HG03354 (cell line): ENCODE measurements at regions not wholly inside any gene's neighbourhood (a gene's known extent, or its start where the extent isn't known, plus 50 kb on each side); places are given as distances from the start of the nearest gene placed in this dataset.
"Not testable (repeated sequence)": the region's sequence is repeated elsewhere in the genome, so short reads cannot be mapped to it uniquely, and the experiment has no call there.

Source experiments
- ATAC-seq: cut with Tn5 transposase; IDR thresholded peaks from one replicate; pipeline ENCODE4 v1.9.1; 2021; ENCODE audit warnings: mild to moderate bottlenecking; ENCODE audit not compliant: unreplicated experiment, poor library complexity, severe bottlenecking

DNA sequence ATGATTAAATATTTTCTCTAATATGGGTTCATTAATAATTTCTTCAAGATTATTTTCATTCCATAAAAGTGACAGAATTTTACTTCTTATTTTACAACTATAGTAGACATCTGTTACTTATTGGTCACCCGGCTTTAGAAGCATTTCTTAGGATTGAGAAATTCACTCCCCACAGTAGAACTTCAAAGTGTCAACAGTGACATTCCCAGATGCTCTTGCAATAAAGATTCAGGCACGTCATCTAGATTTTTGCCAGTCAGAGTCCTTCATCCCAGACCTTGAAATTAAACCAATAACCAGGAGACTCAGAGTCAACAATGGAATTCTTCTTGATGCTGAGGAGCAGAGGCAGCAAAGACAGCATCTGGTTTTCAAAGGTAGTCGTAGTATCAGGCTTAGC is 190.8 kb downstream of the VGLL3 start:
- no peak for ATAC-seq

DNA sequence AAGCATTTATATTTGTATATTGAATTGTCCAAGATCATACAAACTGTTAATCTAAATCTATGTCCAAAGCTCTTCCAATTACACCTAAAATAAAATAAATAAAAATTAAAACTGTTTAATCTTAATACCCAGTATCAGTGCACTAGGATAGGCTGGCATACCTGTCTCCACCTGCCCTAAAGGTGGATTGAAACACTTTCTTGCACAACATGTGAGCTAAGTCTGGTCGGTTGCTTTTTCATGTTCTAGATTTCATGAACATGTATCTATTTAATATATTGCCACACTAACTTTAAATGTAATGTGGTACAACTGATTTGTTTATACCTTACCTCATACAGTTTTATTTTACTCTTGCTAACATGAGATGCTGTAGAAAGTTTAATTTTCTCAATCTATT is 193.0 kb downstream of the VGLL3 start:
- no peak for ATAC-seq

DNA sequence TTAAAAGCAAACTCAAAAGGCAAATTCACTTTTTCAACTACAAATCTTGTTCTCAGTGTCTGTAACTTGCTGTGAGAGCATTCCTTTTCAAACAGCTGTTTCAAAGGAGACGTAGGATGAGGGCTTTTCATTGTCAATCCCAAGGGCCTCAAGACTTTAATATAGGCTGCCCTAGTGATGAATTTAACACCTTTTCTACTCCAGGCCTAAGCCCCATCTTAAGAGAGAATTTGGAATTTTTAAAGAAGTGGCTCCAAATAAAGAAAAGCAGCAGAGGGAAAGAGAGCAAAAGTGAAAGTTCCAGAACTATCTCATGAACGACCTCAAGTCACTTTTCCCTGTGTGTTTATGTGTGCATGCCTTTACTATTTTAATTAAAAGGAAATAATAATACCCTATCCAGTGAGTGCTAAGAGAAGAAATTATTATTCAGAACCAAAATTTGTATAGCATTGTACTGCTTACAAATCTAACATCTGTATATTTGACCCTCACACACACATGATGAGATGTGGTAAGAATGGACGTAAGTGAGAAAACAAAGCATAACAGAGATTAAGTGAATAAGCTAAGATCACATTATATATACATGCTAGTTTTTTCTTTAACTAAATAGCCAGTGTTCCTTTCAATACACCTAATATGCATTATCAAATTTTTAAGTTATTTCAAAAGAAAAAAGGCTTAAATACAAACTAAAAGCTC is 196.4 kb downstream of the VGLL3 start:
- ATAC-seq: no peak

DNA sequence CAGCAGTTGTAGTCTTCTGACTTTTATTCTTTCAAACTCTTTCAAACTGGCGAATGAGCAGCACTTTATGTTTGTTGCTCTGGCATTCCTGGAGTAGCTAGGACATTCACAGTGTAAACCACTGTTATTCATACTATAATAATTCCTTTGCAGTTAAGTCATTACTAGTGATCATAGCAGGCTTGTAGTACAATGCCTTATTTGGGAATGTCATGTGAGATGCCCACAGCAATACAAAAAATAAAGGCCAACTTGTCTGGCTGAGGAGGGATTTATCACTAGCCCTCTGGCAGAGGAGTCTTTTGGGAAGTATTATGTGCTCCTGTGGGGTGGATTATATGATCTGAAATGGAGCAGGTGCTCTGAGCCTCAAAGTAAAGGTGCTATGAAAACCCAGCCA is 197.2 kb downstream of the VGLL3 start:
- no peak for ATAC-seq

DNA sequence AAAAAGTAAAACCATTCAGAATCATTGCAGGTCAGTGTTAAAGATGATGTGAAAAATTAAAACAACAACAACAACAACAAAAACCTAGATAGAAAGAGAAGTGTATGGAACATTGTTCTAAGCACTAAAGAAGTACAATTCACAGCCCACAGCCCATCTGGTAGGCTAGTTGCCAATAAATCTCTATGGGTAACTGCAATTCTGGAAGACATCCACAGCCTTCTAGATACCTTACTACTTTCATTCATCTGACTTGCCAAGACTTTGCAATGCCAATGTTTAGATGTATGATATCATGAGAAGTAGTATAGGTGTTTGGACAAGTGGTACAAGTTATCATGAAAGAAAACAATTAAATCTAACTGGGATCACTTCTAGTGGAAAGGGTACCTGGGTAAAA is 198.6 kb downstream of the VGLL3 start:
- no peak for ATAC-seq

DNA sequence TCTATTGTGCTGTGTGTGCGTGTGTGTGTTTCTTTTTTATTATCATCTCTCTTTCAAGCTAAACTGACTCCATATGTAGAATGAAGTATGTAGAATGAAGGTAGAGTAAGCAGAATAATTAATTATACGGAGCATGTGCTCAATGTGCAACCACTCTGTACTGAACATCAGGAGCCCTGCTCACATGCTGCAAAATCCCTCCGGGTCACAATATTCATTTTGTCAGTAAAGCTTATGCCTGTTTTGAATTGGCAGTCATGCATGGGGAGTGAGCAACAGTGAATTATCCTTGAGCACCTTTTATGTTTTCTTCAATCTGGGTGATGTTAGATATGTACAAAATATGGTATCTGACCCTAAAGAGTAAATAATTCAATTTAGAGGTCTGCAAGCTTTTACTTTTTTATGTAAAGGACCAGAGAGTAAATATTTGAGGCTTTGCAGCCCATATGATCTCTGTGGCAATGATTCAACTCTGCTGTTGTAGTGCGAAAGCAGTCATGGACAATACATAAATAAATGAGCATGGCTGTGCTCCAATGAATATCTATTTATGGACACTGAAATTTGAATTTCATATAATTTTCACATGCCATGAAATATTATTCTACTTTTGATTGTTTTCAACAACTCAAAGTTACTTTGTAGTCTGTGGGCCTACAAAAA is 199.9 kb downstream of the VGLL3 start:
- no peak for ATAC-seq

DNA sequence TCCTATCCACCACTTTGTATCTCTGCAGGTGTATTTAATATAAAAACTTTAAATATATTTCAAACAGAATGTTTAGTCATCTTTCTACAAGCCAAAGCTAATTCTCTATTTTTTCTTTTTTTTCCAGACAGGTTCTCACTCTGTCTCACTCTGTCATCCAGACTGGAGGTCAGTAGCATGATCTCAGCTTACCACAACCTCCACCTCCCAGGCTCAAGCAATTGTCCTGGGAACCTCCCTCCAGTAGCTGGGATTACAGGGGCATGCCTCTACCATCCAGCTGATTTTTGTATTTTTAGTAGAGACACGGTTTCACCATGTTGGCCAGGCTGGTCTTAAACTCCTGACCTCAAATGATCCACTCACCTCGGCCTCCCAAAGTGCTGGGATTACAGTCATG is 202.6 kb downstream of the VGLL3 start:
- ATAC-seq: no peak

DNA sequence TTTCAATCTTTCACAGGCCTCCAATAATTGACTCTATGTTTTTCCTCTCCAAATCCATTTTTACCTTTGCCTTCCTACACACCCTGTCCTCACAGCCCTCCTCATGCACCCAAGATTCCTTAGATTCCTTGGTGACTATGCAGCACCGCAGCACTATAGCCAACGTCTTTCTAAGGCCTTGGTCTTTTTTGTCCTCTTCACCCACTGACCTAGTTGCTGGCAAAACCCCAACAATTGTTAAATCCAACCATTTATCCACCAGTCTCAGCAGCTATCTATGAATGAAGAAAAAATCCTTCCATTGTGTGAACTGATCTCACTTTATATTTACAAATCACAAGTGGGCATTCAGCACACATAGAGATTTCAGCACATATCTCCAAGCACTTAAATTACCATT is 203.9 kb downstream of the VGLL3 start:
- no peak for ATAC-seq

DNA sequence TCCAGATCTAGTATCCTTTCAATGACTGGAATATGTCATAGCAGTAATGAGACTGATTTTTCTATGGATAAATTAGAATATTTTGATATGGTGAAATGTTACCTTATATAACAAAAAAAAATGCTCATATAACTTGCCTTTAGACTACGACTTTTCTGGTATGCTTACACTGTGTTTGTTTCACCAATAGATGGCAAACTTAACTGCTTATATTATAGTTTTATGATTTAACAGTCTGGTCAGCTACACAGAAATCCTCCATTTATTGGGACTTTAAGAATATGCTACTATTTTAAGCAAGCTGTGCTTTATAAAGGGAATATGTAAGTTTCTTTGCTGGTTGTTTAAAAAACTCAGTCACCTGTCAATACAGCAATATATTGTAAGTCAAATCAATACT is 205.6 kb downstream of the VGLL3 start:
- no peak for ATAC-seq

DNA sequence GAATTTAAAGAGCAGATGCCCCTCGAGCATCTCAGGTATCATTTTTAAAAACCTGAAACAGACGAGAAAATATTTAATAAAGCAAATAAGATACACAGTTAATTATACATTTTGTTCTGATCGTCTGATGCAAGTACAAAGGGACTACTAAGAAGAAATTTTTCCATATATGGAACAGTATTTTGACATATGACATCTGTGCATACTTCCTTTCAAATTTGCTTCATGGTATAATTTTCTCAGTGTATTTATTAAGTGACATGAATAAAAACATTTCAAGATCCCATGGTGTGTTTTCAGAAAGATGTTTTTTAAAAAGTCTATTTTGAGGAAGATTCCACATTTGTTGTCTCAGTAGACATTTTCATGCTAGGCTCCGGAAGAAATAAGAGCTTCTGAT is 208.1 kb downstream of the VGLL3 start:
- ATAC-seq: no peak

DNA sequence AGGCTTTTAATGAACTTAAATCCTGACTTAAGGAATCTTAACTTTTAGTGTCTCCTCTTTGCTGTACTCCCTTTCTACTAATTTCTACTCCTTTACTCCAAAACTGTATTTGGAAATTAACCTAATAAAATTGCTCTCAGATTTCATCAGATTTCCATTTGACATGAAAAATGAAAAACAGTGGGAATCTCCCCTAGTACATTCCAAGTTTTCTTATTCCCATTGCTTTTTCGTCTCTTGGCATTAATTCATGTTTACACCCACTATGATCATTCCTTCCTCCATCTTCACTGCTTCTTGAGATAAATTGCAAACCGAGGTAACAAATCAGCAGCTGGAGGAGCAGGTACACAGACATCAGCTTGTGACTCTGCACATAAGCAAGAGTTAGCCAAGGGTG is 208.7 kb downstream of the VGLL3 start:
- no peak for ATAC-seq

DNA sequence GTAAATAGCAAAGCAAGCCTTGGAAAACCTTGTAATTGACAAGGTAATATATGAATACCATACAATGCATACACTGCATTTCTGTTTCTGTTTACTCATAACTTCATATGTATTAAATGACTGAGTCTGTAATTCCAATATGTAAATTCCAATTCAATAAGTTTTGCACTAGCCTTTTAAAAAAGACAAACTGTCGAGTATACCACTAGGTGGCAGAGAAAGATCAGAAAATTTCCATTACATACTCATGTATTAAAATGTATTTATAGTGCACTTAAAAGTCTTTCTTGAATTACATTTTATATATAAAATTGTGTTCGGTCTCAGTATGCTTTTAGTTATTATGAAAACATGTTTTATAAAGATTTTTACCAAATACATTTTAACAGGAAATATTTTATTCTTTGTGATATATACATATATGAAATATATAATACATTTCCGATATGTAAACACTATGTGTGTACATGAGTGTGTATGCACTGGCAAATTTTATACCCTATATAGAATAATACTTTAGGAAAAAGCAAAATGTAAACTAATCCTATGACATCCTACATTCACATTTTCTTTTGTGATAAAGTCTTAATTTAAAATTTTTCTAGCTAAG is 216.8 kb downstream of the VGLL3 start:
- ATAC-seq: no peak

DNA sequence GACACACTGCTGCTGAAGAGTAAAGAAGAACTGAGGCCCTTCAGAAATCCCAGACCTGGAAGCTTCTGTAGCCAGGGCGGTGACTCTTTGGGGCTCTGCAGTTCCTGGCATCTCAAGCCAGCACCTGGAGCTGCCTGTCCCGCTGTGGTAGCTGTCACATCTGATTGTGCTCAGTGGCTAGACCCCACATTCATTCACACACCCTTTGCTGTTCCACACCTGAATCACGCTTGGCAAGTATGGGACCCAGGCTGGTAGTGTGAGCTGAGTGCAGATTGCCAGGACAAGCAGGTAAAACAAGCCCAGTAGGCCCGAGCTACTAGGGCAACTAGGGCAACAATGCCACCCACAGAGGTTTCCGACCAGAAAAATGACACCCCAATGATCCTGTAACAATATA is 218.2 kb downstream of the VGLL3 start:
- ATAC-seq: no peak

DNA sequence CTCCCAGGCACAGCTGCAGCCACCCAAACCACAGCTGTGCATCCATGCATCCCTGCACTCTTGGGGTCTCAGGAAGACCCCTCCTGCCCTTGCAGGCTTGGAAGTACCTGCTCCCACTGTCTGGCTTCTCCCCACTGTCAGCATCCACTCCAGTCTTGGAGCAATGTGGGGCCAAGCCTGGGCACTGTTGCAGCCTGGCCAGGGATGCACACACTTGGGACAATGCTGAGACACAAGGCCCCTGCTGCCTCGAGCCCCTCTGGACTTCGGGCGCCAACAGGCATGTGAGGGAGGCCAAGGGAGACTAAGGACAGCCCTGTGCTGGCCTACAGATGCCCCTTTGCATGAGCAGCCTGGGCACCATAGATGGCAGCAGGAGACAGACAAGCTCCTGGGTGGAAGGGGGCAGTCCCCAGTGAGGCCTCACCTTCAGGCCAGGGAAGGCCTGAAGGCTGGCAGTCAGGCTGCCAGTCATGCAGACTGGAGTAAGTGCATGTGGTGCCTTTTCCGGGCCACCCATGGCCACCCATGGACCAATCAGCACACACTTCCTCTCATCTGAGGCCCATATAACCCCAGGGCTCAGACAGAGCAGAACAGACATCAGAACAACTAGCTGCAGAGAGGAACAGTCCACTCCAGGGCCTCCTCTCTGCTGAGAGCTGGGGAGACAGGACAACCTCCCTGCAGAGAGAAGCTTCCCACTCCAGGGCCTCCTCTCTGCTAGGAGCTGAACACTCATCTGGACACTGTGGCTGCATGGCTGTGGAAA is 219.0 kb downstream of the VGLL3 start:
- ATAC-seq: no peak

DNA sequence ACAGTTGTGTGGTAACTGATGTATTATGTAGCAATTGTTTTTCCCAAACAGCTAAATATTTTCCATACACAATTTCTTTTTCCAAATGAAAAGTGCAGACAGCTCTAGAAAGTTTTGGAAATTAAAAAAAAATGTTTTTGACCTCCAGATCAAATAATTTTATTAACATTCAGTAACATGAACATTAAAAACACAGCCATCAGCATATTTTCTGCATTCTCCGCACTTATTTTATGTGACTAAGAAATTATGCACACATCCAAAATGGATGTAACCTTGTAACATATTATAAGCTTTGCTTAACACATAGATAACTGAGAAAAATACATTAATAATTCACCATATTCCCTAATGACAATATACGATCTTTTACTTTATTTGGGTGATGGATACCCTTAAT is 224.6 kb downstream of the VGLL3 start:
- ATAC-seq: no peak

DNA sequence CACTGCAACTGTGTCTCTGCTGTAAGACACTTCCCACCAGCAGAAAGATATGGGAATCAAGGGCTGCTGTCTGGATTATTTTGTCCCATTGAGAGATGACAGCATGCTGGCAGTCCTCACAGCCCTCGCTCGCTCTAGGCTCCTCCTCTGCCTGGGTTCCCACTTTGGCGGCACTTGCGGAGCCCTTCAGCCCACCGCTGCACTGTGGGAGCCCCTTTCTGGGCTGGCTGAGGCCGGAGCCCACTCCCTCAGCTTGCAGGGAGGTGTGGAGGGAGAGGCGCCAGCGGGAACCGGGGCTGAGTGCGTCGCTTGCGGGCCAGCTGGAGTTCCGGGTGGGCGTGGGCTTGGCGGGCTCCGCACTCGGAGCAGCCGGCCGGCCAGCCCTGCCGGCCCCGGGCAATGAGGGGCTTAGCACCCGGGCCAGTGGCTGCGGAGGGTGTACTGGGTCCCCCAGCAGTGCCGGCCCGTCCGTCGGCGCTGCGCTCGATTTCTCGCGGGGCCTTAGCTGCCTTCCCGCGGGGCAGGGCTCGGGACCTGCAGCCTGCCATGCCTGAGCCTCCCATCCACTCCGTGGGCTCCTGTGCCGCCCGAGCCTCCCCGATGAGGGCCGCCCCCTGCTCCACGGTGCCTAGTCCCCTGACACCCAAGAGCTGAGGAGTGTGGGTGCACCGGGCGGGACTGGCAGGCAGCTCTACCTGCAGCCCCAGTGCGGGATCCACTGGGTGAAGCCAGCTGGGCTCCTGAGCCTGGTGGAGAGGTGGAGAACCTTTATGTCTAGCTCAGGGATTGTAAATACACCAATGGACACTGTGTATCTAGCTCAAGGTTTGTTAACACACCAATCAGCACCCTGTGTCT is 233.4 kb downstream of the VGLL3 start:
- not testable (repeated sequence) for ATAC-seq

DNA sequence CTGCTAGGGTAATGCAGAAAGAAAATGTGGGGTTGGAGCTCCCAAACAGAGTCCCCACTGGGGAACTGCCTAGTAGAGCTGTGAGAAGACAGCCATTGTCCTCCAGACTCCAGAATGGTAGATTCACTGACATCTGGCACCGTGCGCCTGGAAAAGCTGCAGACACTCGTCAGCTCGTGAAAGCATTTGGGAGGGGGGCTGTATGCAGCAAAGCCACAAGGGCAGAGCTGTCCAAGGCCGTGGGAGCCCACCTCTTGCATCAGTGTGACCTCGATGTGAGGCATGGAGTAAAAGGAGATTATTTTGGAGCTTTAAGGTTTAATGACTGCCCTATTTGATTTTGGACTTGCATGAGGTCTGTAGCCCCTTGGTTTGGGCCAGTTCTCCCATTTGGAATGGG is 242.9 kb downstream of the VGLL3 start:
- ATAC-seq: no peak

DNA sequence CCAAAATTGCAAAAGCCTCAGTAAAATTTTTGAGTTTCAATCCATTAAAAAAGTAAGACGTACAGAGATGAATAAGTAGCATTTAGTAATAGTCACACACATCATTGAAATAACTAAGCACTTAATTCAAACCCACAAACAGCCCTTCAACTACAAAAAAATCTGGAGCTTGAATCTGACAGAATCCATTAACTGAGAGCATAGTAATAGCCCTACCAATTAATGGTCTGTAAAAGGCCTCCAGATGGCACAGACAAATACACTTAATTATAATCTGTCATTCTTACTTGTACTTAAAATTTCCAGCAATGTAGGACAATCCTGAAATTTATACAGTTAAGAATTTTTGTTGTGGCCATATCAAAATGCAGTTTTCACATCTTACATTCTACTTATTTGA is 246.9 kb downstream of the VGLL3 start:
- ATAC-seq: no peak

DNA sequence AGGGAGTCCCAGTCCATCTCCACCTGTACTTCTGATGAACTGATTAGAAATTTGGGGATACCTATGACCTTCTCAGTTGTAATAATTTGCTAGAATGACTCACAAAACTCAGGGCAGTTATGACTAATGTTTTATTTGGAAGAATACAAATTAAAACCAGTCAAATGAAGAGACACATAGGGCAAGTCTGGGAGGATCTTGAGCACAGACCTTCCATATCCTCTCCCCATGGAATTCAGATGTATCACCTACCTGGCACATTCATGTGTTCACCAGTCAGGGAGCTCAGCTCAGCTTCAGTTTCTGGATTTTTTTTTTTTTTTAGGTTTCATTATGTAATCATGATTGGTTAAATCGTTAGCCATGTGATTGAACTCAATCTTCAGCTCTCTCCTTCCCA is 247.7 kb downstream of the VGLL3 start:
- ATAC-seq: no peak

DNA sequence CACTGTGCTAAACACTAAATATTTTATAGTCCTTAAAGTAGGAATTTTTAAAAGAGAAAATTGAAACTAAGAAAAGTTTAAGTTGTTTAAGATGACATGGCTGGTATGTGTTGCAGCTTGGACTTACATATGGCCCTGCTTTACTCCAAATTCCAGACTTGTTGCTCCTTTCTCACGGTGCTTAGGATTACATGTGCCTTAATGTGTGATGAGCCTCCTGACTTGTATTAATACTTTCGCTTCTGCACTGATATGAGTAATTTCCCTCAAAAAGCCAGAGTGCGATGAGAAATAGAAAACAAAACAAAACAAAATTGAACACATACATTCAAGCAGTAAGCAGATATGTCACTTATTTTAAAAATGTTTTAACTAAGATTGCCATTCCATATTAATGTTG is 250.2 kb downstream of the VGLL3 start:
- no peak for ATAC-seq
